22Rv1 (cell line): ENCODE measurements at regions not wholly inside any gene's neighbourhood (a gene's known extent, or its start where the extent isn't known, plus 50 kb on each side); places are given as distances from the start of the nearest gene placed in this dataset.

Experiments used
- ZFX ChIP-seq: fragments of 450-650 bp; IDR thresholded peaks from 2 replicates; pipeline ENCODE4 v1.6.1; 2017; ENCODE audit warnings: antibody characterized with exemption, borderline replicate concordance
- TF ChIP-seq, protein P1 (sequence below): fragments of 450-650 bp; IDR thresholded peaks from 2 replicates; pipeline ENCODE4 v1.5.1; 2017; ENCODE audit warnings: mild to moderate bottlenecking

DNA sequence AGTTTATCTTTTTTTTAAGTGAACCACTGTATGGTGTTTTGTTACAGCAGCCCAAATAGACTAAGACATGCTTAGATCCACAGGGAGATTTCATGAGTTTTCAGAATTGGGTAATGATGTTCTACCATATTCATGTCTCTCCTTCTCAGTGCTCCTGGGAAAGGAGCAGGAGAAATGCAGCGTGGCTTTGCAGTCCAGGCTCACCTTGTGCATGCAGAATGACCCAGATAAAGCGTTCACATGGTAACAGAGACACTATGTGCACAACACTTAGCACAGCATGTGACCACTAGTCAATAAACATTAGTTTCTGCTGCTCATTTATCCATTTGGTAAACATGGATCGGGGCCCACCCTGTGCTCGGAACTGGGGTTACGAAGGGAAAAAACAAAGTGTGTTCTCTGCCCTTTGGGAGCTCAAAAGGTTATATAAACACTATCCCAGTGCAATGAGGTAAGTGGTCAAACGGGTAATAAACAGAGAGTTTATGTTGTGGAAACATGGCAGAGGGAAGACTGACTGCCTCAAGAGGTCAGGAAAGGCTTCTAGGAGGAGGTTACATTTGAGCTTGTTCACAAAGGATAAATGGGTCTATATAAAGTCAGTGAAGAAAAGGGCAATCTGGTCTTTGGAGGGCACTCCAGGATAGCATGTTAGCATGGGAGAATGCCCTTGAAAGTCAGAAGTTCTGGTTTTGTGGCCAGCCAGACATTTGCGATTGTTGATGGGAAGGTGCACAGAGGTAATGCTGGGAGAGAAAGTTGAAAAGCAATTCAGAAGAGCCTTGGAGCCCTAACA is 299.2 kb downstream of the TDRD15 start:
- TF ChIP-seq, protein P1, sequence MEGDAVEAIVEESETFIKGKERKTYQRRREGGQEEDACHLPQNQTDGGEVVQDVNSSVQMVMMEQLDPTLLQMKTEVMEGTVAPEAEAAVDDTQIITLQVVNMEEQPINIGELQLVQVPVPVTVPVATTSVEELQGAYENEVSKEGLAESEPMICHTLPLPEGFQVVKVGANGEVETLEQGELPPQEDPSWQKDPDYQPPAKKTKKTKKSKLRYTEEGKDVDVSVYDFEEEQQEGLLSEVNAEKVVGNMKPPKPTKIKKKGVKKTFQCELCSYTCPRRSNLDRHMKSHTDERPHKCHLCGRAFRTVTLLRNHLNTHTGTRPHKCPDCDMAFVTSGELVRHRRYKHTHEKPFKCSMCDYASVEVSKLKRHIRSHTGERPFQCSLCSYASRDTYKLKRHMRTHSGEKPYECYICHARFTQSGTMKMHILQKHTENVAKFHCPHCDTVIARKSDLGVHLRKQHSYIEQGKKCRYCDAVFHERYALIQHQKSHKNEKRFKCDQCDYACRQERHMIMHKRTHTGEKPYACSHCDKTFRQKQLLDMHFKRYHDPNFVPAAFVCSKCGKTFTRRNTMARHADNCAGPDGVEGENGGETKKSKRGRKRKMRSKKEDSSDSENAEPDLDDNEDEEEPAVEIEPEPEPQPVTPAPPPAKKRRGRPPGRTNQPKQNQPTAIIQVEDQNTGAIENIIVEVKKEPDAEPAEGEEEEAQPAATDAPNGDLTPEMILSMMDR: no peak
- no peak for TF ChIP-seq ZFX
